ENCODE measurements at regions not wholly inside any gene's neighbourhood (a gene's known extent, or its start where the extent isn't known, plus 50 kb on each side); places are given as distances from the start of the nearest gene placed in this dataset.

GRCh38 chr5:165576678-165577275, 2071.4 kb downstream of the MAT2B start:
- TF ChIP-seq CTCF (IDR thresholded peaks at IDR 0.05), result no peak
- no peak for TF ChIP-seq MYBL2 (CRISPR knock-in tag; IDR thresholded peaks at IDR 0.05)
- TF ChIP-seq STAT6 (CRISPR knock-in tag; conservative IDR thresholded peaks at IDR 0.05; ENCODE audit: low read depth), result no peak
- TF ChIP-seq ARID4B (CRISPR knock-in tag; IDR thresholded peaks at IDR 0.05; ENCODE audit: borderline replicate concordance), result no peak
- TF ChIP-seq NR2C2 (CRISPR knock-in tag; IDR thresholded peaks at IDR 0.05), result no peak
- TF ChIP-seq MAX (CRISPR knock-in tag; IDR thresholded peaks at IDR 0.05), result no peak
- TF ChIP-seq ESRRA (CRISPR knock-in tag; IDR thresholded peaks at IDR 0.05; ENCODE audit: borderline replicate concordance), result no peak
